H9 (cell line): ENCODE measurements at regions not wholly inside any gene's neighbourhood (a gene's known extent, or its start where the extent isn't known, plus 50 kb on each side); places are given as distances from the start of the nearest gene placed in this dataset.

ENCODE experiments used
- DNase-seq: peaks from one replicate; pipeline ENCODE4 v3.0.0-alpha.2; 2017
- H2AFZ ChIP-seq: one replicate; pipeline ENCODE4 v1.6.1; 2013; ENCODE audit warnings: mild to moderate bottlenecking, low read length, control low read depth, moderate library complexity
- H2AK5ac ChIP-seq: 2 replicates; pipeline ENCODE4 v1.6.1; 2013; ENCODE audit warnings: low read length, control low read depth, mixed read lengths; ENCODE audit not compliant: insufficient read length
- H2BK120ac ChIP-seq: one replicate; pipeline ENCODE4 v1.6.1; 2013; ENCODE audit warnings: low read depth, mild to moderate bottlenecking, low read length, control low read depth, inconsistent platforms; ENCODE audit not compliant: poor library complexity, severe bottlenecking
- H2BK12ac ChIP-seq: 2 replicates; pipeline ENCODE4 v1.6.1; 2013; ENCODE audit warnings: low read length, control low read depth, mixed read lengths, low read depth; ENCODE audit not compliant: insufficient read length
- H2BK15ac ChIP-seq: 2 replicates; pipeline ENCODE4 v1.6.1; 2013; ENCODE audit warnings: low read depth, low read length, control low read depth
- H2BK20ac ChIP-seq: one replicate; pipeline ENCODE4 v1.6.1; 2013; ENCODE audit warnings: low read depth, mild to moderate bottlenecking, low read length, control low read depth, inconsistent platforms; ENCODE audit not compliant: poor library complexity, severe bottlenecking
- H2BK5ac ChIP-seq: 2 replicates; pipeline ENCODE4 v1.6.1; 2013; ENCODE audit warnings: low read length, control low read depth, mixed read lengths; ENCODE audit not compliant: insufficient read length
- H3K14ac ChIP-seq: 2 replicates; pipeline ENCODE4 v1.6.1; 2013; ENCODE audit warnings: low read length, control low read depth; ENCODE audit not compliant: insufficient read depth
- H3K18ac ChIP-seq: 2 replicates; pipeline ENCODE4 v1.6.1; 2013; ENCODE audit warnings: low read depth, mild to moderate bottlenecking, mixed read lengths, low read length, control low read depth; ENCODE audit not compliant: insufficient read length
- H3K23ac ChIP-seq: 2 replicates; pipeline ENCODE4 v1.6.1; 2013; ENCODE audit warnings: low read length, control low read depth, mixed read lengths, low read depth; ENCODE audit not compliant: insufficient read length
- H3K23me2 ChIP-seq: 2 replicates; pipeline ENCODE4 v1.6.1; 2013; ENCODE audit warnings: low read depth, mild to moderate bottlenecking, mixed read lengths, low read length, control low read depth; ENCODE audit not compliant: insufficient read length, poor library complexity, severe bottlenecking
- H3K27ac ChIP-seq: 2 replicates; pipeline ENCODE4 v1.5.1; 2013; ENCODE audit warnings: low read length, control low read depth, mixed read lengths, low read depth; ENCODE audit not compliant: insufficient read length
- H3K27me3 ChIP-seq: 2 replicates; pipeline ENCODE4 v1.6.1; 2013; ENCODE audit warnings: low read length, control low read depth, inconsistent platforms; ENCODE audit not compliant: insufficient read depth
- H3K4ac ChIP-seq: 2 replicates; pipeline ENCODE4 v1.6.1; 2013; ENCODE audit warnings: low read depth, mild to moderate bottlenecking, control low read depth, inconsistent platforms, low read length, moderate library complexity
- H3K4me1 ChIP-seq: 2 replicates; pipeline ENCODE4 v1.6.1; 2013; ENCODE audit warnings: low read length, control low read depth, inconsistent platforms; ENCODE audit not compliant: insufficient read depth
- H3K4me2 ChIP-seq: 2 replicates; pipeline ENCODE4 v1.6.1; 2013; ENCODE audit warnings: low read length, control low read depth, mixed read lengths; ENCODE audit not compliant: insufficient read length, insufficient read depth
- H3K56ac ChIP-seq: 2 replicates; pipeline ENCODE4 v1.6.1; 2013; ENCODE audit warnings: low read depth, mild to moderate bottlenecking, mixed read lengths, low read length, control low read depth; ENCODE audit not compliant: insufficient read length
- H3K79me1 ChIP-seq: 2 replicates; pipeline ENCODE4 v1.6.1; 2013; ENCODE audit warnings: low read depth, mild to moderate bottlenecking, moderate library complexity, low read length, control low read depth, inconsistent platforms; ENCODE audit not compliant: insufficient read depth, poor library complexity, severe bottlenecking
- H3K79me2 ChIP-seq: 2 replicates; pipeline ENCODE4 v1.6.1; 2013; ENCODE audit warnings: low read length, control low read depth, inconsistent platforms; ENCODE audit not compliant: insufficient read depth
- H3K9ac ChIP-seq: 2 replicates; pipeline ENCODE4 v1.6.1; 2013; ENCODE audit warnings: low read length, control low read depth, mixed read lengths; ENCODE audit not compliant: insufficient read length; ENCODE audit errors: extremely low read depth
- H3K9me3 ChIP-seq: one replicate; pipeline ENCODE4 v1.6.1; 2013; ENCODE audit warnings: low read depth, low read length, inconsistent platforms; ENCODE audit not compliant: control insufficient read depth
- H3T11ph ChIP-seq: one replicate; pipeline ENCODE4 v1.6.1; 2013; ENCODE audit warnings: mild to moderate bottlenecking, low read length, control low read depth, inconsistent platforms
- H4K20me1 ChIP-seq: one replicate; pipeline ENCODE4 v1.6.1; 2013; ENCODE audit not compliant: control insufficient read depth, insufficient read length, insufficient read depth
- H4K5ac ChIP-seq: 2 replicates; pipeline ENCODE4 v1.6.1; 2013; ENCODE audit warnings: low read depth, mild to moderate bottlenecking, mixed read lengths, low read length, control low read depth; ENCODE audit not compliant: insufficient read length
- H4K8ac ChIP-seq: replicated peaks from 2 replicates; pipeline ENCODE4 v1.6.1; 2013; ENCODE audit warnings: low read length, control low read depth, mixed read lengths, low read depth; ENCODE audit not compliant: insufficient read length
- H4K91ac ChIP-seq: 2 replicates; pipeline ENCODE4 v1.6.1; 2013; ENCODE audit warnings: low read depth, mild to moderate bottlenecking, moderate library complexity, mixed read lengths, low read length, control low read depth; ENCODE audit not compliant: insufficient read length
- H3K27ac Mint-ChIP-seq, 3 experiments: 2 replicates in 2 of 3; 3 replicates in 1 of 3; pipeline ENCODE4 v1.8.0; 2020 to 2021; ENCODE audit warnings: mixed read lengths in 3 of 3, mild to moderate bottlenecking in 1 of 3, moderate library complexity in 1 of 3
- H3K27me3 Mint-ChIP-seq: 2 replicates; pipeline ENCODE4 v1.8.0; 2021; ENCODE audit warnings: low read depth, mild to moderate bottlenecking, moderate library complexity, mixed read lengths
- H3K36me3 Mint-ChIP-seq, 3 experiments: 2 replicates in 2 of 3; 3 replicates in 1 of 3; pipeline ENCODE4 v1.8.0; 2020 to 2021; ENCODE audit warnings: low read depth in 3 of 3, mixed read lengths in 3 of 3; ENCODE audit not compliant: insufficient read depth in 1 of 3
- H3K4me1 Mint-ChIP-seq, 2 experiments: 2 replicates each; pipeline ENCODE4 v1.8.0; 2020; ENCODE audit warnings: mixed read lengths in 2 of 2
- H3K4me3 Mint-ChIP-seq, 2 experiments: 2 replicates in 1 of 2; 3 replicates in 1 of 2; pipeline ENCODE4 v1.8.0; 2020 to 2021; ENCODE audit warnings: mild to moderate bottlenecking in 2 of 2, mixed read lengths in 2 of 2, moderate library complexity in 1 of 2
- H3K9me3 Mint-ChIP-seq, 2 experiments: 2 replicates in 1 of 2; 3 replicates in 1 of 2; pipeline ENCODE4 v1.8.0; 2020; ENCODE audit warnings: mild to moderate bottlenecking in 2 of 2, mixed read lengths in 2 of 2, moderate library complexity in 1 of 2
- CTCF ChIP-seq: fragments of 200-600 bp; sonication (generic); conservative IDR thresholded peaks from 3 replicates; pipeline ENCODE4 v1.8.0; 2021; ENCODE audit warnings: antibody characterized with exemption, mild to moderate bottlenecking
- WGBS: extraction: QIAGEN DNeasy Blood & Tissue Kit; methylation state at CpG from one replicate; pipeline ENCODE4 v1.1.7; 2013; ENCODE audit warnings: missing lambda C conversion rate, low lambda C conversion rate, mixed read lengths; ENCODE audit not compliant: insufficient read length; ENCODE audit errors: extremely low coverage; 5-methylcytosine and 5-hydroxymethylcytosine counted together

GRCh38 chr4:111556851-111557250, 588.4 kb upstream of the FAM241A start:
- no peaks in the 10 kb centered on the region for H3K4me1 Mint-ChIP-seq
- H3K9me3 Mint-ChIP-seq = peaks cover 6 to 8% of the 10 kb centered on the region in 2 experiments; a peak in 4 of 5 replicates
- no peak overlapping the region for H3K4me3 Mint-ChIP-seq
- Histone ChIP-seq H2BK20ac (no peak overlapping the region), H2AK5ac (no peak overlapping the region), H3K14ac (no peak overlapping the region), H2AFZ (no peak overlapping the region), H3K9ac (no peak overlapping the region), H4K20me1 (no peaks in the 10 kb centered on the region), H3K9me3 (no peaks in the 10 kb centered on the region), H4K5ac (no peak overlapping the region), H3K79me2 (no peaks in the 10 kb centered on the region), H2BK5ac (no peak overlapping the region), H3K23me2 (no peaks in the 10 kb centered on the region), H3K4me2 (no peak overlapping the region), H3T11ph (no peak overlapping the region), H3K18ac (no peak overlapping the region), H2BK12ac (no peak overlapping the region), H2BK15ac (no peak overlapping the region), H2BK120ac (no peak overlapping the region), H3K4ac (no peak overlapping the region), H3K4me1 (no peaks in the 10 kb centered on the region), H3K79me1 (no peaks in the 10 kb centered on the region), H4K91ac (no peak overlapping the region), H3K27ac (no peak overlapping the region), H4K8ac (no peak overlapping the region), H3K23ac (no peak overlapping the region), H3K27me3 (no peaks in the 10 kb centered on the region), H3K56ac (no peak overlapping the region)
- no CpG with 5 or more reads among the region's 1 CpG for WGBS
- no peak overlapping the region for H3K27ac Mint-ChIP-seq
- no peaks in the 10 kb centered on the region for H3K27me3 Mint-ChIP-seq
- no peak for DNase-seq
- H3K36me3 Mint-ChIP-seq = peaks cover 0 to 4% (median 0%) of the 10 kb centered on the region in 3 experiments; a peak in 2 of 7 replicates
- no peak for TF ChIP-seq CTCF
